GM12878 (cell line): ENCODE measurements at regions not wholly inside any gene's neighbourhood (a gene's known extent, or its start where the extent isn't known, plus 50 kb on each side); places are given as distances from the start of the nearest gene placed in this dataset.

ENCODE experiments used
- ATF2 ChIP-seq: IDR thresholded peaks from 2 replicates; pipeline ENCODE4 v1.6.1; 2012; ENCODE audit warnings: low read length, inconsistent platforms
- JUND ChIP-seq: IDR thresholded peaks from 2 replicates; pipeline ENCODE4 v1.6.1; 2012; ENCODE audit warnings: low read depth, mild to moderate bottlenecking, low read length, improper control_type of control experiment, moderate library complexity
- MTA3 ChIP-seq: IDR thresholded peaks from 2 replicates; pipeline ENCODE4 v1.6.1; 2012; ENCODE audit warnings: low read length, inconsistent platforms, borderline replicate concordance
- NBN ChIP-seq: fragments of 450-650 bp; IDR thresholded peaks from 2 replicates; pipeline ENCODE4 v1.6.1; 2016
- NKRF ChIP-seq: fragments of 450-650 bp; conservative IDR thresholded peaks from 2 replicates; pipeline ENCODE4 v1.6.1; 2017; ENCODE audit warnings: mild to moderate bottlenecking, moderate library complexity
- PML ChIP-seq: IDR thresholded peaks from 2 replicates; pipeline ENCODE4 v1.6.1; 2012; ENCODE audit warnings: low read length, inconsistent platforms
- POLR2AphosphoS2 ChIP-seq: IDR thresholded peaks from 2 replicates; pipeline ENCODE4 v1.6.1; 2011; ENCODE audit warnings: low read depth, mild to moderate bottlenecking, low read length, improper control_type of control experiment, moderate library complexity
- SREBF1 ChIP-seq: IDR thresholded peaks from 2 replicates; pipeline ENCODE4 v1.6.1; 2012; ENCODE audit warnings: mild to moderate bottlenecking, low read length
- ZBTB4 ChIP-seq: fragments of 450-650 bp; formaldehyde crosslinking; IDR thresholded peaks from 2 replicates; pipeline ENCODE4 v1.4.0; 2022; ENCODE audit warnings: mild to moderate bottlenecking, moderate library complexity
- ZSCAN29 ChIP-seq: fragments of 450-650 bp; IDR thresholded peaks from 2 replicates; pipeline ENCODE4 v1.6.1; 2017; ENCODE audit warnings: mild to moderate bottlenecking, moderate library complexity

- TF ChIP-seq NKRF (no peak), ZBTB4 (CRISPR knock-in tag) (no peak), NBN (no peak), SREBF1 (no peak), POLR2AphosphoS2 (no peak), ZSCAN29 (no peak), PML (no peak), MTA3 (no peak), ATF2 (no peak), JUND (no peak)
Measured at GRCh38 chr10:6739530-6740174, 159.6 kb upstream of the PRKCQ start (continued).
